SK-N-SH (cell line): ENCODE measurements at regions not wholly inside any gene's neighbourhood (a gene's known extent, or its start where the extent isn't known, plus 50 kb on each side); places are given as distances from the start of the nearest gene placed in this dataset.

ENCODE experiments used
- CTCF ChIA-PET: fragments of 300-600, 350-600 bp; formaldehyde crosslinking; extraction: SDS; loops from one replicate; lab custom pipeline; 2021; lab: Yijun Ruan, JAX
- POLR2A ChIA-PET: fragments of 350-600 bp; sonication (Branson Sonifier 250); formaldehyde crosslinking; extraction: SDS; loops from one replicate; lab custom pipeline; 2020; ENCODE audit warnings: antibody characterized with exemption, inconsistent platforms; lab: Yijun Ruan, JAX
- DNase-seq: peaks from one replicate; pipeline ENCODE4 v3.0.0; 2012
- H2AFZ ChIP-seq: fragments of 200-600 bp; sonication (generic); 2 replicates; pipeline ENCODE4 v1.8.1; 2016; ENCODE audit warnings: antibody characterized with exemption, mild to moderate bottlenecking, low read depth
- H3F3A ChIP-seq: fragments of 200-600 bp; sonication (generic); replicated peaks from 2 replicates; pipeline ENCODE3; 2016; ENCODE audit warnings: antibody characterized with exemption, mild to moderate bottlenecking; ENCODE audit not compliant: insufficient read depth
- H3K27ac ChIP-seq, 2 experiments: fragments of 200-500 bp in 1 of 2; fragments of 200-600 bp in 1 of 2; sonication (Bioruptor generic) in 1 of 2; sonication (generic), shearing (Covaris generic) in 1 of 2; 2 replicates each; pipeline versions ENCODE4 v1.5.1 to v1.6.1; 2014 to 2016; ENCODE audit warnings: low read depth in 2 of 2, inconsistent platforms in 1 of 2, low read length in 1 of 2, mild to moderate bottlenecking in 1 of 2, mixed read lengths in 1 of 2
- H3K27me3 ChIP-seq: fragments of 200-600 bp; sonication (generic), shearing (Covaris generic); 2 replicates; pipeline ENCODE4 v1.6.1; 2016; ENCODE audit warnings: mixed run types; ENCODE audit not compliant: insufficient read depth
- H3K36me3 ChIP-seq, 2 experiments: fragments of 200-500 bp in 1 of 2; fragments of 200-600 bp in 1 of 2; sonication (Bioruptor generic) in 1 of 2; sonication (generic) in 1 of 2; replicated peaks in 1 of 2; 2 replicates each; pipeline versions ENCODE3 to v1.5.1; 2014 to 2016; ENCODE audit warnings: low read length in 1 of 2, mild to moderate bottlenecking in 1 of 2; ENCODE audit not compliant: insufficient read depth in 2 of 2, control insufficient read depth in 1 of 2
- H3K4me1 ChIP-seq, 2 experiments: fragments of 200-500 bp in 1 of 2; fragments of 200-600 bp in 1 of 2; sonication (Bioruptor generic) in 1 of 2; sonication (generic), shearing (Covaris generic) in 1 of 2; 2 replicates each; pipeline versions ENCODE4 v1.5.1 to v1.6.1; 2014 to 2016; ENCODE audit warnings: low read depth in 1 of 2, low read length in 1 of 2, mixed run types in 1 of 2; ENCODE audit not compliant: insufficient read depth in 2 of 2, control insufficient read depth in 1 of 2
- H3K4me2 ChIP-seq: fragments of 200-600 bp; sonication (generic), shearing (Covaris generic); 2 replicates; pipeline ENCODE4 v1.6.1; 2017; ENCODE audit warnings: mixed run types
- H3K4me3 ChIP-seq, 2 experiments: fragments of 200-500 bp in 1 of 2; fragments of 200-600 bp in 1 of 2; sonication (Bioruptor generic) in 1 of 2; sonication (generic), shearing (Covaris generic) in 1 of 2; 2 replicates each; pipeline versions ENCODE4 v1.5.1 to v1.8.1; 2014 to 2016; ENCODE audit warnings: low read depth in 2 of 2, inconsistent platforms in 1 of 2, low read length in 1 of 2, mild to moderate bottlenecking in 1 of 2, mixed read lengths in 1 of 2, moderate library complexity in 1 of 2
- H3K79me2 ChIP-seq: fragments of 200-600 bp; sonication (generic); 2 replicates; pipeline ENCODE4 v1.8.1; 2017; ENCODE audit warnings: mild to moderate bottlenecking; ENCODE audit not compliant: insufficient read depth
- H3K9ac ChIP-seq: fragments of 200-600 bp; sonication (generic); 2 replicates; pipeline ENCODE4 v1.6.1; 2017; ENCODE audit warnings: mixed run types
- H3K9me2 ChIP-seq: fragments of 200-600 bp; sonication (generic); 2 replicates; pipeline ENCODE4 v1.6.1; 2017; ENCODE audit warnings: mixed run types
- H3K9me3 ChIP-seq: fragments of 200-600 bp; sonication (generic); 2 replicates; pipeline ENCODE4 v1.6.1; 2017; ENCODE audit warnings: mixed run types, mild to moderate bottlenecking, moderate library complexity
- H4K20me1 ChIP-seq: fragments of 200-600 bp; sonication (generic); 2 replicates; pipeline ENCODE4 v1.6.1; 2017; ENCODE audit warnings: mild to moderate bottlenecking, mixed run types; ENCODE audit not compliant: insufficient read depth
- CHD2 ChIP-seq: fragments of 150-350 bp; IDR thresholded peaks from 2 replicates; pipeline ENCODE4 v1.6.1; 2018; ENCODE audit warnings: low read length; ENCODE audit not compliant: partially characterized antibody
- EZH2phosphoT487 ChIP-seq: fragments of 200-600 bp; sonication (generic); IDR thresholded peaks from 2 replicates; pipeline ENCODE4 v1.6.1; 2017; ENCODE audit warnings: low read depth, mixed run types, mild to moderate bottlenecking, antibody characterized with exemption, moderate library complexity, borderline replicate concordance
- FOXJ3 ChIP-seq: sonication (generic); formaldehyde crosslinking; IDR thresholded peaks from 2 replicates; pipeline ENCODE4 v1.5.1; 2020; ENCODE audit warnings: mild to moderate bottlenecking, missing genetic modification reagents
- GATA2 ChIP-seq: sonication (generic); formaldehyde crosslinking; IDR thresholded peaks from 2 replicates; pipeline ENCODE4 v1.5.0; 2020; ENCODE audit warnings: mild to moderate bottlenecking, missing genetic modification reagents
- IRF3 ChIP-seq: fragments of 150-350 bp; IDR thresholded peaks from 2 replicates; pipeline ENCODE4 v1.6.1; 2016; ENCODE audit warnings: mild to moderate bottlenecking, low read depth, low read length
- MEF2A ChIP-seq: IDR thresholded peaks from 2 replicates; pipeline ENCODE4 v1.4.0; 2012; ENCODE audit warnings: low read depth, borderline replicate concordance
- REST ChIP-seq: IDR thresholded peaks from 2 replicates; pipeline ENCODE4 v1.6.1; 2012; ENCODE audit warnings: mild to moderate bottlenecking, low read depth, low read length, moderate library complexity
- TAF1 ChIP-seq: IDR thresholded peaks from 2 replicates; pipeline ENCODE4 v1.6.1; 2012; ENCODE audit warnings: low read depth, mild to moderate bottlenecking, low read length, moderate library complexity, borderline replicate concordance
- TEAD4 ChIP-seq: IDR thresholded peaks from 2 replicates; pipeline ENCODE4 v1.4.0; 2012; ENCODE audit warnings: mild to moderate bottlenecking, borderline replicate concordance; ENCODE audit not compliant: insufficient read depth
- USF1 ChIP-seq: IDR thresholded peaks from 2 replicates; pipeline ENCODE4 v1.4.0; 2012; ENCODE audit warnings: low read depth, borderline replicate concordance
- WGBS: methylation state at CpG from one replicate; pipeline ENCODE4 v1.1.6; 2017; ENCODE audit warnings: low lambda C conversion rate; 5-methylcytosine and 5-hydroxymethylcytosine counted together

- Histone ChIP-seq H3K36me3 (peaks cover 9 to 13% of the 10 kb centered on the region in 2 experiments), H3K4me3 (no peak overlapping the region), H3K27ac (no peak overlapping the region), H3K4me1 (peaks cover 2 to 56% of the 10 kb centered on the region in 2 experiments; a peak in 2 of 4 replicates), H3K9me2 (no peaks in the 10 kb centered on the region), H3K4me2 (no peak overlapping the region), H3F3A (peaks cover 7% of the 10 kb centered on the region), H3K79me2 (peaks cover 100% of the 10 kb centered on the region), H3K9ac (no peak overlapping the region), H3K9me3 (no peaks in the 10 kb centered on the region), H2AFZ (no peak overlapping the region), H4K20me1 (peaks cover 6% of the 10 kb centered on the region; the same call in 1 of the 2 replicates), H3K27me3 (no peaks in the 10 kb centered on the region)
- DNase-seq, result no peak
- ChIA-PET CTCF (interaction anchor here (5.3 kb wide), 1 partner anchor 29 kb away, joined by 36 read pairs; no protein-coding TSS in a partner anchor), POLR2A (interaction anchor here (0.6 kb wide), 1 partner anchor 116 kb away, joined by 3 read pairs; no protein-coding TSS in a partner anchor)
- TF ChIP-seq USF1 (no peak), MEF2A (no peak), TAF1 (no peak), EZH2phosphoT487 (no peak), REST (no peak), FOXJ3 (CRISPR knock-in tag) (no peak), IRF3 (no peak), GATA2 (CRISPR knock-in tag) (no peak), TEAD4 (no peak), CHD2 (no peak)
- 95% methylated on average over 16 of the region's 16 CpGs for WGBS
These were observed 192.1 kb upstream of the KLF14 start for GRCh38 chr7:130926001-130926691.
